ENCODE measurements at regions not wholly inside any gene's neighbourhood (a gene's known extent, or its start where the extent isn't known, plus 50 kb on each side); places are given as distances from the start of the nearest gene placed in this dataset.
A peak's percentile ranks its signal among the peaks of the same experiment; 100 is the strongest.

DNA sequence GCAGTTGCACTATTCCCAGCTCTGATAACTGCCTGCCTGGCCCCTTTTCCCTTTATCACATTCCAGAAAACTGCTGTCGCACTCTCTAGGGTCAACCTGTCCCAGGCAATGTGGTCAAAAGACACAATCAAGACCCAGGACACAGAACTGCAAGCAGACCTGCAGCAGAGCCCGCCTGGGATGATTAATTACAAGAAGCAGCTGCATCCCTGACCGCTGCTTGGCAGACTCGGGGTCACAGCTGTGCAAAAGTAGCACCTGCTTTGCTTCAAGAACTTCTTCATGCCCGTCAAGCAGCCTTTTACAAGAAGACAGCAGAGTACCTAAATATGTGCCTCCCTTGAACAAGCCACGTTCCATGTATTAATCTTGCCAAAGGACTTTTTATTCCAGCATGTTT is 120.0 kb upstream of the ST8SIA2 start:
- no peak overlapping the region for H2AFZ ChIP-seq
- H3K27ac ChIP-seq: no peak overlapping the region
- no peak overlapping the region for H3K9ac ChIP-seq
- no peaks in the 10 kb centered on the region for H3K36me3 ChIP-seq (ENCODE audit: control insufficient read depth, insufficient read depth, low read length)
- H3K27me3 ChIP-seq (ENCODE audit: control insufficient read depth, insufficient read depth, low read length): no peaks in the 10 kb centered on the region
- no peaks in the 10 kb centered on the region for H3K4me1 ChIP-seq
- H3K9me3 ChIP-seq (ENCODE audit: control insufficient read depth, low read length): no peaks in the 10 kb centered on the region
- H3K4me3 ChIP-seq (ENCODE audit: low read depth, low read length): no peak overlapping the region
- no peak overlapping the region for H3K4me2 ChIP-seq (ENCODE audit: low read length)
- TF ChIP-seq, protein P1, sequence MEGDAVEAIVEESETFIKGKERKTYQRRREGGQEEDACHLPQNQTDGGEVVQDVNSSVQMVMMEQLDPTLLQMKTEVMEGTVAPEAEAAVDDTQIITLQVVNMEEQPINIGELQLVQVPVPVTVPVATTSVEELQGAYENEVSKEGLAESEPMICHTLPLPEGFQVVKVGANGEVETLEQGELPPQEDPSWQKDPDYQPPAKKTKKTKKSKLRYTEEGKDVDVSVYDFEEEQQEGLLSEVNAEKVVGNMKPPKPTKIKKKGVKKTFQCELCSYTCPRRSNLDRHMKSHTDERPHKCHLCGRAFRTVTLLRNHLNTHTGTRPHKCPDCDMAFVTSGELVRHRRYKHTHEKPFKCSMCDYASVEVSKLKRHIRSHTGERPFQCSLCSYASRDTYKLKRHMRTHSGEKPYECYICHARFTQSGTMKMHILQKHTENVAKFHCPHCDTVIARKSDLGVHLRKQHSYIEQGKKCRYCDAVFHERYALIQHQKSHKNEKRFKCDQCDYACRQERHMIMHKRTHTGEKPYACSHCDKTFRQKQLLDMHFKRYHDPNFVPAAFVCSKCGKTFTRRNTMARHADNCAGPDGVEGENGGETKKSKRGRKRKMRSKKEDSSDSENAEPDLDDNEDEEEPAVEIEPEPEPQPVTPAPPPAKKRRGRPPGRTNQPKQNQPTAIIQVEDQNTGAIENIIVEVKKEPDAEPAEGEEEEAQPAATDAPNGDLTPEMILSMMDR (IDR thresholded peaks at IDR 0.05): no peak
- no peaks in the 10 kb centered on the region for H3K79me2 ChIP-seq

DNA sequence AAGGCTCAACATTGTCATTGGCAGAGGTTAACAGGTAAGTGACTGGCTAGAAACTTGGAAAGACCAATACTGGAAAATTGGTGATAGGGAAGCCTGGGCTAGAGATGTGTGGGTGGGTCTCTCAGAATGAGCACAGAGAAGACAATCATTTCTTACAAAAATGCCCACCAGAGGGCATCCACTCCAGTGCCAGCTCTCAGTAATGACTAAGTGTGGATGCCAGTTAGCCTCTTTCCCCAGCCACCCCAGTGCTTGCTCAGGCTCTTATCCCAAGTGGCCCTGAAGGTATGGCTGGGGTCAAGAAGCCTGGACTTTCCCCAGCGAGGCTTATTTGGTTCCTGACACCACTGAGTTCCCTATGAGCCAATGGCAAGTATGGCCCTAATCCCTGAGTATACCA is 115.9 kb upstream of the ST8SIA2 start:
- H3K36me3 ChIP-seq (ENCODE audit: control insufficient read depth, insufficient read depth, low read length): no peaks in the 10 kb centered on the region
- no peak overlapping the region for H3K9ac ChIP-seq
- TF ChIP-seq, protein P1 (IDR thresholded peaks at IDR 0.05): peak; percentile 23
- no peak overlapping the region for H3K27ac ChIP-seq
- H3K4me2 ChIP-seq (ENCODE audit: low read length): no peak overlapping the region
- no peaks in the 10 kb centered on the region for H3K27me3 ChIP-seq (ENCODE audit: control insufficient read depth, insufficient read depth, low read length)
- no peaks in the 10 kb centered on the region for H3K79me2 ChIP-seq
- no peak overlapping the region for H2AFZ ChIP-seq
- no peaks in the 10 kb centered on the region for H3K4me1 ChIP-seq
- H3K4me3 ChIP-seq (ENCODE audit: low read depth, low read length): no peak overlapping the region
- H3K9me3 ChIP-seq (ENCODE audit: control insufficient read depth, low read length): no peaks in the 10 kb centered on the region

DNA sequence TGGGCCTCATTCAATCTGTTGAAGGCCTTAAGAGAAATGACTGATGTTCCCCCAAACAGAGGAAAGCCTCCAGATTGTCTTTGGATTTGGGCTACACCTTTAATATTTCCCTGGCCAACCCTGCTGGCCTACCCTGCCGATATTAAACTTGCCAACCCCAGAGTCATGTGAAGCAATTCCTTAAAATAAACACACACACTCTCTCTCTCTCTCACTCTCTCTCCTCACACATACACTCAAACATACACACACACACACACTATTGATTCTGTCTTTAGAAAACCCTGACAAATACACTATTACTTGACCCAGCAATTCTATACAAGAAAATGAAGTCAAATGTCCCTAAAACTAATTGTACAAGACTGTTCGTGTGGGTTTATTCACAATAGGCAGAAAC is 109.9 kb upstream of the ST8SIA2 start:
- Histone ChIP-seq H3K27me3 (ENCODE audit: control insufficient read depth, insufficient read depth, low read length) (no peaks in the 10 kb centered on the region), H3K4me3 (ENCODE audit: low read depth, low read length) (no peak overlapping the region), H3K4me1 (no peaks in the 10 kb centered on the region), H3K79me2 (no peaks in the 10 kb centered on the region), H3K9me3 (ENCODE audit: control insufficient read depth, low read length) (no peaks in the 10 kb centered on the region), H3K9ac (no peak overlapping the region), H3K4me2 (ENCODE audit: low read length) (no peak overlapping the region), H3K36me3 (ENCODE audit: control insufficient read depth, insufficient read depth, low read length) (no peaks in the 10 kb centered on the region), H3K27ac (no peak overlapping the region), H2AFZ (no peak overlapping the region)
- TF ChIP-seq, protein P1 (IDR thresholded peaks at IDR 0.05): no peak

DNA sequence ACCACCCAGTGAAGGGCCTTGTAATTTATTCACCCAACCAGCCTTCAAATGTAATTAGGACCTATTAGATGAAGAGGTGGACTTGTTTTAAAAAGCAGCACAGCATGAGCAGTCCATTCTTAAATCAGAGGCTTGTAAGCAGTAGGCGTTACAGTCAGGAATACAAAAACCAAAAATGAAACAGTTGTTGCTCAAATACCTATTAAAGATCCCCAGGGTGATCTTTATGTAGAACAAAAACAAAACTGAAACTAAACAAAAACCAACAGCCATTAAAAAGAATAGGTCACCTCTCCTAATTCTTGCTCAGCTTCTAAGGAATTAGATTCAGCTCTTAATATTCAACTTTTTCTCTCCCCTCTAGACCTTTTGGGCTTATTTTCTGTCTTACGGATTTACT is 104.9 kb upstream of the ST8SIA2 start:
- no peak overlapping the region for H3K9ac ChIP-seq
- no peaks in the 10 kb centered on the region for H3K4me1 ChIP-seq
- TF ChIP-seq, protein P1 (IDR thresholded peaks at IDR 0.05): no peak
- H3K4me3 ChIP-seq (ENCODE audit: low read depth, low read length): no peak overlapping the region
- no peaks in the 10 kb centered on the region for H3K36me3 ChIP-seq (ENCODE audit: control insufficient read depth, insufficient read depth, low read length)
- no peak overlapping the region for H3K4me2 ChIP-seq (ENCODE audit: low read length)
- H3K9me3 ChIP-seq (ENCODE audit: control insufficient read depth, low read length): no peaks in the 10 kb centered on the region
- H3K27me3 ChIP-seq (ENCODE audit: control insufficient read depth, insufficient read depth, low read length): no peaks in the 10 kb centered on the region
- no peak overlapping the region for H2AFZ ChIP-seq
- H3K27ac ChIP-seq: no peak overlapping the region
- no peaks in the 10 kb centered on the region for H3K79me2 ChIP-seq

DNA sequence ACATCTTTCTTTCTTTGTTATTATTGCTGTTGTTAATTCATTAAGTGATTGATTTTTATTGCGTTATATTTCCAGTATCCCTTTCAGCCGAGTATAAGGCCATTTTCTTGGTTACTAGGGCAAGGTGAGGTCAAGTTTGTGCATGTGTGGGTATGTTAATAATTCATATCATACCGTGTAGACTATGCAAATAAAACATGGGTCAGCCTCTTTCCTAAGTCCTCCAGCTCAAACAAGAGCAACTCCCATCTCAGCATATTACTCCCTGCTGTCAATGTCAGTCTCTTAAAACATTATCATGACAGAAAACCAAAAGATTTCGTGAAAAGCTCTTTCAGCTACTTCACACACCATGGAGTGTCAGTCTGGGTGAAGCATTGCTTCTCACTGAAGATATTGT is 103.9 kb upstream of the ST8SIA2 start:
- Histone ChIP-seq H3K4me1 (no peaks in the 10 kb centered on the region), H3K9ac (no peak overlapping the region), H3K9me3 (ENCODE audit: control insufficient read depth, low read length) (no peaks in the 10 kb centered on the region), H3K4me3 (ENCODE audit: low read depth, low read length) (no peak overlapping the region), H3K4me2 (ENCODE audit: low read length) (no peak overlapping the region), H2AFZ (no peak overlapping the region), H3K79me2 (no peaks in the 10 kb centered on the region), H3K27ac (no peak overlapping the region), H3K27me3 (ENCODE audit: control insufficient read depth, insufficient read depth, low read length) (no peaks in the 10 kb centered on the region), H3K36me3 (ENCODE audit: control insufficient read depth, insufficient read depth, low read length) (no peaks in the 10 kb centered on the region)
- TF ChIP-seq, protein P1 (IDR thresholded peaks at IDR 0.05): no peak
